ENCODE measurements at regions not wholly inside any gene's neighbourhood (a gene's known extent, or its start where the extent isn't known, plus 50 kb on each side); places are given as distances from the start of the nearest gene placed in this dataset.

DNA sequence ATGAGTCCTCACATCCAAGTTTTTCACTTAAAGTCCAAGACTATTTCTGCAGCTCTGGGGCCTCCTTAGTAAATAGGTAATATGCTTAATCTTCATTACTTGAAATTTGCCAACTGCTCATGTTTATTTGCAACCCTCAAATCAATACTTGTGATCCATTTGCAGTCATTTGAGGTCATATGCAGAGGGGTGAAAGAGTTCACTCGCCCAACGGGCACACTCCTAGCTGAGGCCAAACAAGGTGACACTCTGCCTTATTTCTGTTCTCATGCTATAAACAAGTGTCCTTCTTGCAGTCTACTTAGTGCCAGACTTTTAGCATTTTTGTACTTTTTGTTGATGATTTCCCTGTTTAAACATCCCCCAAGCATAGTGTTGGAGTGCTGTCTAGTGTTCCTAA is 409.9 kb downstream of the AEBP2 start:
- ChIA-PET POLR2A (no interaction called here), CTCF (no interaction called here)
- H3K4me3 ChIP-seq (ENCODE audit: low read depth, low read length): no peak overlapping the region
- no peak for TF ChIP-seq CTCF (IDR thresholded peaks at IDR 0.05; ENCODE audit: insufficient read depth, low read length, missing control alignments)
- no peak for DNase-seq (ENCODE audit: low read depth, low spot score)

DNA sequence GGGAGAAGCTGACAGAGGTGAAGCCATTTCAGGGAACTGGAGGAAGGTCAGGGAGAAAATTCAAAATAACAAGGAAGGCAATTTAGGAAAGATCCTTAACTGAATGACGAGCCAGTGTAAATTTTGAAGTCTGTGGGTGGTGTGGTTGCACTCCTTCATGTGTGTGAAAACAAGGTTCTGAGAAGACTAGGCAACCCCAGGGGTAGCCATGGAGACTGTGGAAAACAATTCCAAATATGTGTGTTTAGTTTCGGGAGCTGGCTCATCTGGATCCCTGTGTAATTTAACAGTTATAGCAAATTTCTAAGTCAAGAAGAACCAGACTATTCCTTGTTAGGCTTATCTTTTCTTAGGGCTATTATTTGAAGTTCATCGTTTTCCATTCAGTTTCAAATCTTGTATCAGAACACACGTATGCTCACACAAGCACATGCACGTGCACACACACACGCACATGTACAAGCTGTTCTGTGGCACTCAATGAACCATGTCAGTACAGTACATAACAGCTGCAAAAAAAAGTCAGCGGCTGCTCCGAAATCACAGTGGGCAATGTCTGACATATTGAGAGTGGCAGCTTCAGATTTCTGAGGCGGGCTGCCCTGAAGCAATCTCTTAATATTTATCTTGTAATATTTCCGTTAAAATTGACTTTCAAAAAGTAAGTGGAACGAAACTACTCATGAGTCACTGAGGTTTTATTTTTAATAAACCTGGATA is 411.2 kb downstream of the AEBP2 start:
- no peak overlapping the region for H3K4me3 ChIP-seq (ENCODE audit: low read depth, low read length)
- CTCF ChIA-PET: interaction anchor here (1.0 to 1.3 kb wide), 2 partner anchors 26 to 112 kb away, joined by 3 read pairs; no protein-coding TSS in a partner anchor
- POLR2A ChIA-PET: no interaction called here
- no peak for TF ChIP-seq CTCF (IDR thresholded peaks at IDR 0.05; ENCODE audit: insufficient read depth, low read length, missing control alignments)
- no peak for DNase-seq (ENCODE audit: low read depth, low spot score)

GRCh38 chr12:19852100-19852855 is 413.0 kb downstream of the AEBP2 start:
- no peak for TF ChIP-seq CTCF (IDR thresholded peaks at IDR 0.05; ENCODE audit: insufficient read depth, low read length, missing control alignments)
- no peak for DNase-seq (ENCODE audit: low read depth, low spot score)
- POLR2A ChIA-PET: no interaction called here
- CTCF ChIA-PET: interaction anchor here (0.8 kb wide), 1 partner anchor 8 kb away, joined by 3 read pairs; no protein-coding TSS in a partner anchor
- H3K4me3 ChIP-seq (ENCODE audit: low read depth, low read length): no peak overlapping the region

- DNase-seq (ENCODE audit: low read depth, low spot score): no peak
- no peak overlapping the region for H3K4me3 ChIP-seq (ENCODE audit: low read depth, low read length)
- CTCF ChIA-PET: interaction anchor here (1.1 kb wide), 1 partner anchor 365 kb away, joined by 3 read pairs; no protein-coding TSS in a partner anchor
- TF ChIP-seq CTCF (IDR thresholded peaks at IDR 0.05; ENCODE audit: insufficient read depth, low read length, missing control alignments): no peak
- POLR2A ChIA-PET: no interaction called here
These were observed 416.6 kb downstream of the AEBP2 start for GRCh38 chr12:19855851-19856250.

DNA sequence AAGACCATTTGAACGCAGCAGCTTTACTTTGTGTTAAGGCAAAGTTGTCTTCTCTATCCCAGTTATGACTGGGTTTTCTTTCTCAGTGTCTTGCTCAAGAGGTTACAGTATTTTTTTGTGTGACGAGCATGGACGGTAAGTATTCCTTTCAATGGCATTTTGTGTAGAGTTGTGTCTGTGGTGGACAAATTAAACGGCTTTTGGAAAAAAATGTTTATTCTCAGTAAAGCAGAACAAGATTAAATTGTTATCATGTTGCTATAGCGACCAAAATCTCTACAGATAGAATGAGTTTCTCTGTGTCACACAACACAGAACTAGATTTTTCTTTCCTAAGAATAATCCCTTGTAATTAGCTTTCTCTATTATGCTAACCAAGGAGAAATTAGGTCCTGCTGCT is 417.1 kb downstream of the AEBP2 start:
- no peak for TF ChIP-seq CTCF (IDR thresholded peaks at IDR 0.05; ENCODE audit: insufficient read depth, low read length, missing control alignments)
- no peak for DNase-seq (ENCODE audit: low read depth, low spot score)
- CTCF ChIA-PET: interaction anchor here (1.1 kb wide), 1 partner anchor 365 kb away, joined by 3 read pairs; no protein-coding TSS in a partner anchor
- H3K4me3 ChIP-seq (ENCODE audit: low read depth, low read length): no peak overlapping the region
- POLR2A ChIA-PET: no interaction called here

DNA sequence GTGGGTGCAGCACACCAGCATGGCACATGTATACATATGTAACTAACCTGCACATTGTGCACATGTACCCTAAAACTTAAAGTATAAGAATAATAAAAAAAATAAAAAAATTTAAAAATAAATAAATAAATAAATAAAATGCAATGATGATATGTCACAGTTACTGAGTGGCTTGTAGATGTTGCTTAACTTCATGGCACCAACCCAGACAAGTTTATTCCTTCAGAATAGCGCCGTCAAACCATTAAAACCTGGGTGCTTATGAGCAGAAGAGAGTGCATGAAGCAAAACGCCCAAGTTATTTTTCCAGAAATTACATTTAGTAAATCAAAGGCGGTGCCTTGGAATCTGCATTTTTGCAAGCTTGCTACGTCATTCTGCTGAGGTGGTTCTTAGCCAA is 417.9 kb downstream of the AEBP2 start:
- no peak for DNase-seq (ENCODE audit: low read depth, low spot score)
- no peak for TF ChIP-seq CTCF (IDR thresholded peaks at IDR 0.05; ENCODE audit: insufficient read depth, low read length, missing control alignments)
- ChIA-PET CTCF (interaction anchor here (1.2 kb wide), 1 partner anchor 13 kb away, joined by 3 read pairs; no protein-coding TSS in a partner anchor), POLR2A (no interaction called here)
- no peak overlapping the region for H3K4me3 ChIP-seq (ENCODE audit: low read depth, low read length)
